GM21737 (cell line): ENCODE measurements at regions not wholly inside any gene's neighbourhood (a gene's known extent, or its start where the extent isn't known, plus 50 kb on each side); places are given as distances from the start of the nearest gene placed in this dataset.

Experiments used
- ATAC-seq: cut with Tn5 transposase; IDR thresholded peaks from one replicate; pipeline ENCODE4 v1.9.1; 2021; ENCODE audit warnings: mild to moderate bottlenecking, moderate library complexity; ENCODE audit not compliant: unreplicated experiment

- no peak for ATAC-seq
Observed at GRCh38 chr2:144163592-144163991, 356.3 kb downstream of the ZEB2 start.

- no peak for ATAC-seq
Observed at GRCh38 chr2:144162652-144163051, 357.3 kb downstream of the ZEB2 start.

GRCh38 chr2:144161061-144161460, 358.9 kb downstream of the ZEB2 start:
- ATAC-seq, result no peak

GRCh38 chr2:144159240-144159639, 360.7 kb downstream of the ZEB2 start:
- ATAC-seq, result no peak

- no peak for ATAC-seq
Observed at GRCh38 chr2:144158096-144158495, 361.8 kb downstream of the ZEB2 start.

- ATAC-seq, result no peak
Observed at GRCh38 chr2:144156736-144157640, 362.9 kb downstream of the ZEB2 start.

GRCh38 chr2:144154205-144154604, 365.7 kb downstream of the ZEB2 start:
- no peak for ATAC-seq

- no peak for ATAC-seq
Observed at GRCh38 chr2:144152817-144153271, 367.1 kb downstream of the ZEB2 start.

- ATAC-seq, result no peak
Observed at GRCh38 chr2:144151851-144152250, 368.1 kb downstream of the ZEB2 start.

- no peak for ATAC-seq
Observed at GRCh38 chr2:144151405-144151804, 368.5 kb downstream of the ZEB2 start.

- no peak for ATAC-seq
Observed at GRCh38 chr2:144147356-144147755, 372.6 kb downstream of the ZEB2 start.

- ATAC-seq, result no peak
Observed at GRCh38 chr2:144146876-144147275, 373.0 kb downstream of the ZEB2 start.

GRCh38 chr2:144146076-144146475, 373.8 kb downstream of the ZEB2 start:
- no peak for ATAC-seq

GRCh38 chr2:144143294-144144151, 376.4 kb downstream of the ZEB2 start:
- ATAC-seq, result no peak

GRCh38 chr2:144140891-144141290, 379.0 kb downstream of the ZEB2 start:
- ATAC-seq, result no peak

- ATAC-seq, result no peak
Observed at GRCh38 chr2:144137705-144138428, 382.1 kb downstream of the ZEB2 start.

GRCh38 chr2:144137272-144137671, 382.6 kb downstream of the ZEB2 start:
- ATAC-seq, result no peak

- no peak for ATAC-seq
Observed at GRCh38 chr2:144136297-144137010, 383.5 kb downstream of the ZEB2 start.

- no peak for ATAC-seq
Observed at GRCh38 chr2:144133936-144134665, 385.8 kb downstream of the ZEB2 start.

GRCh38 chr2:144132357-144132756, 387.6 kb downstream of the ZEB2 start:
- no peak for ATAC-seq
